A549 (cell line): ENCODE measurements at regions not wholly inside any gene's neighbourhood (a gene's known extent, or its start where the extent isn't known, plus 50 kb on each side); places are given as distances from the start of the nearest gene placed in this dataset.

ENCODE experiments used
- BHLHE40 ChIP-seq: IDR thresholded peaks from 2 replicates; pipeline ENCODE4 v1.6.1; 2012; ENCODE audit warnings: low read depth, low read length, inconsistent platforms
- EP300 ChIP-seq, 2 experiments: fragments of >200 bp; sonication (Bioruptor Twin); formaldehyde crosslinking; IDR thresholded peaks; 2 replicates in 1 of 2; 3 replicates in 1 of 2; pipeline ENCODE4 v1.6.1; 2016 to 2017
- FOSL2 ChIP-seq, 2 experiments: fragments of 450-650 bp in 1 of 2; fragments of >200 bp in 1 of 2; sonication (Bioruptor Twin) in 1 of 2; formaldehyde crosslinking; IDR thresholded peaks; 2 replicates each; pipeline versions ENCODE4 v1.5.0 to v1.6.1; 2016 to 2020; ENCODE audit warnings: mild to moderate bottlenecking in 1 of 2, moderate library complexity in 1 of 2
- JUN ChIP-seq, 2 experiments: fragments of >200 bp; sonication (Bioruptor Twin); formaldehyde crosslinking; IDR thresholded peaks; 2 replicates in 1 of 2; 3 replicates in 1 of 2; pipeline ENCODE4 v1.6.1; 2016 to 2017
- JUNB ChIP-seq: fragments of >200 bp; sonication (Bioruptor Twin); formaldehyde crosslinking; IDR thresholded peaks from 2 replicates; pipeline ENCODE4 v1.6.1; 2016
- MYC ChIP-seq: IDR thresholded peaks from 2 replicates; pipeline ENCODE4 v1.6.1; 2012; ENCODE audit warnings: mild to moderate bottlenecking, inconsistent platforms, low read length, improper control_type of control experiment, borderline replicate concordance
- POLR2A ChIP-seq: IDR thresholded peaks from 2 replicates; pipeline ENCODE4 v1.6.1; 2012; ENCODE audit warnings: mild to moderate bottlenecking, low read length
- RAD21 ChIP-seq, 2 experiments: fragments of >200 bp in 1 of 2; sonication (Bioruptor Twin) in 1 of 2; formaldehyde crosslinking in 1 of 2; IDR thresholded peaks in 1 of 2; conservative IDR thresholded peaks in 1 of 2; 2 replicates in 1 of 2; 3 replicates in 1 of 2; pipeline ENCODE4 v1.6.1; 2012 to 2018; ENCODE audit warnings: inconsistent platforms in 1 of 2
- ZFP36 ChIP-seq: fragments of 450-650 bp; IDR thresholded peaks from 2 replicates; pipeline ENCODE4 v1.6.1; 2014; ENCODE audit warnings: borderline replicate concordance; ENCODE audit not compliant: partially characterized antibody
- TF ChIP-seq, protein P1 (sequence below): IDR thresholded peaks from 2 replicates; pipeline ENCODE4 v1.6.1; 2012
- TF ChIP-seq, protein P2 (sequence below): fragments of >200 bp; sonication (Bioruptor Twin); formaldehyde crosslinking; IDR thresholded peaks from 3 replicates; pipeline ENCODE4 v1.5.1; 2016
- TF ChIP-seq, protein P3 (sequence below): fragments of 200-600 bp; sonication (generic); IDR thresholded peaks from 2 replicates; pipeline ENCODE4 v1.6.1; 2016; ENCODE audit warnings: antibody characterized with exemption, mild to moderate bottlenecking, moderate library complexity
- TF ChIP-seq, protein P4 (sequence below): fragments of 150-350 bp; IDR thresholded peaks from 2 replicates; pipeline ENCODE4 v1.6.1; 2014; ENCODE audit warnings: low read depth, mild to moderate bottlenecking, low read length
- TF ChIP-seq, protein P5 (sequence below): fragments of 450-650 bp; IDR thresholded peaks from 2 replicates; pipeline ENCODE4 v1.6.1; 2014; ENCODE audit warnings: antibody characterized with exemption

DNA sequence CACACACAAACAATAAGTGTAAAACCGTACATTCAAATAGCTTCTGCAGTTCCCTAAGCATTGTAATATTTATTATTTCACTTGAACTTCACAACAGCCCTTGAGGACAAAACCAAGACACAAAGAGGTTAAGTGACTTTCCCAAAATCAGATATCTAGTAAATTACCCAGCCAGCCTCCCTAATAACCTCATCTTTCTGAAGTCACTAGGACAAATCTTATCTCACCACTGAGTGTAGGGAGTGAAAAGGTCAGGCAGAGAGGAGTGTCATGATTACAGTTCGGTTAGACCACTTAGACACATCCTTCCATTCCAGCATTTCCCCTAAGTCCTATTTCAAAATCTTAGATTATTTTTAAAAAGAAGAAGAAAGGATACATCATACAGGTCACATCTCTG, 377.3 kb upstream of the NFIA start:
- TF ChIP-seq JUNB, result no peak
- no peak for TF ChIP-seq JUN (IDR thresholded peaks at IDR 0.05)
- TF ChIP-seq POLR2A, result no peak
- TF ChIP-seq, protein P1, sequence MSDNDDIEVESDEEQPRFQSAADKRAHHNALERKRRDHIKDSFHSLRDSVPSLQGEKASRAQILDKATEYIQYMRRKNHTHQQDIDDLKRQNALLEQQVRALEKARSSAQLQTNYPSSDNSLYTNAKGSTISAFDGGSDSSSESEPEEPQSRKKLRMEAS, result no peak
- TF ChIP-seq, protein P2, sequence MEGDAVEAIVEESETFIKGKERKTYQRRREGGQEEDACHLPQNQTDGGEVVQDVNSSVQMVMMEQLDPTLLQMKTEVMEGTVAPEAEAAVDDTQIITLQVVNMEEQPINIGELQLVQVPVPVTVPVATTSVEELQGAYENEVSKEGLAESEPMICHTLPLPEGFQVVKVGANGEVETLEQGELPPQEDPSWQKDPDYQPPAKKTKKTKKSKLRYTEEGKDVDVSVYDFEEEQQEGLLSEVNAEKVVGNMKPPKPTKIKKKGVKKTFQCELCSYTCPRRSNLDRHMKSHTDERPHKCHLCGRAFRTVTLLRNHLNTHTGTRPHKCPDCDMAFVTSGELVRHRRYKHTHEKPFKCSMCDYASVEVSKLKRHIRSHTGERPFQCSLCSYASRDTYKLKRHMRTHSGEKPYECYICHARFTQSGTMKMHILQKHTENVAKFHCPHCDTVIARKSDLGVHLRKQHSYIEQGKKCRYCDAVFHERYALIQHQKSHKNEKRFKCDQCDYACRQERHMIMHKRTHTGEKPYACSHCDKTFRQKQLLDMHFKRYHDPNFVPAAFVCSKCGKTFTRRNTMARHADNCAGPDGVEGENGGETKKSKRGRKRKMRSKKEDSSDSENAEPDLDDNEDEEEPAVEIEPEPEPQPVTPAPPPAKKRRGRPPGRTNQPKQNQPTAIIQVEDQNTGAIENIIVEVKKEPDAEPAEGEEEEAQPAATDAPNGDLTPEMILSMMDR, result no peak
- TF ChIP-seq FOSL2 (IDR thresholded peaks at IDR 0.05), result no peak
- TF ChIP-seq FOSL2 (CRISPR knock-in tag; IDR thresholded peaks at IDR 0.05), result no peak
- no peak for TF ChIP-seq RAD21 (conservative IDR thresholded peaks at IDR 0.05 in 1 of 2, IDR thresholded peaks at IDR 0.05 in 1 of 2)
- TF ChIP-seq ZFP36, result no peak
- TF ChIP-seq, protein P3, sequence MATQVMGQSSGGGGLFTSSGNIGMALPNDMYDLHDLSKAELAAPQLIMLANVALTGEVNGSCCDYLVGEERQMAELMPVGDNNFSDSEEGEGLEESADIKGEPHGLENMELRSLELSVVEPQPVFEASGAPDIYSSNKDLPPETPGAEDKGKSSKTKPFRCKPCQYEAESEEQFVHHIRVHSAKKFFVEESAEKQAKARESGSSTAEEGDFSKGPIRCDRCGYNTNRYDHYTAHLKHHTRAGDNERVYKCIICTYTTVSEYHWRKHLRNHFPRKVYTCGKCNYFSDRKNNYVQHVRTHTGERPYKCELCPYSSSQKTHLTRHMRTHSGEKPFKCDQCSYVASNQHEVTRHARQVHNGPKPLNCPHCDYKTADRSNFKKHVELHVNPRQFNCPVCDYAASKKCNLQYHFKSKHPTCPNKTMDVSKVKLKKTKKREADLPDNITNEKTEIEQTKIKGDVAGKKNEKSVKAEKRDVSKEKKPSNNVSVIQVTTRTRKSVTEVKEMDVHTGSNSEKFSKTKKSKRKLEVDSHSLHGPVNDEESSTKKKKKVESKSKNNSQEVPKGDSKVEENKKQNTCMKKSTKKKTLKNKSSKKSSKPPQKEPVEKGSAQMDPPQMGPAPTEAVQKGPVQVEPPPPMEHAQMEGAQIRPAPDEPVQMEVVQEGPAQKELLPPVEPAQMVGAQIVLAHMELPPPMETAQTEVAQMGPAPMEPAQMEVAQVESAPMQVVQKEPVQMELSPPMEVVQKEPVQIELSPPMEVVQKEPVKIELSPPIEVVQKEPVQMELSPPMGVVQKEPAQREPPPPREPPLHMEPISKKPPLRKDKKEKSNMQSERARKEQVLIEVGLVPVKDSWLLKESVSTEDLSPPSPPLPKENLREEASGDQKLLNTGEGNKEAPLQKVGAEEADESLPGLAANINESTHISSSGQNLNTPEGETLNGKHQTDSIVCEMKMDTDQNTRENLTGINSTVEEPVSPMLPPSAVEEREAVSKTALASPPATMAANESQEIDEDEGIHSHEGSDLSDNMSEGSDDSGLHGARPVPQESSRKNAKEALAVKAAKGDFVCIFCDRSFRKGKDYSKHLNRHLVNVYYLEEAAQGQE, result no peak
- TF ChIP-seq EP300 (IDR thresholded peaks at IDR 0.05), result no peak
- TF ChIP-seq MYC, result no peak
- TF ChIP-seq, protein P4, sequence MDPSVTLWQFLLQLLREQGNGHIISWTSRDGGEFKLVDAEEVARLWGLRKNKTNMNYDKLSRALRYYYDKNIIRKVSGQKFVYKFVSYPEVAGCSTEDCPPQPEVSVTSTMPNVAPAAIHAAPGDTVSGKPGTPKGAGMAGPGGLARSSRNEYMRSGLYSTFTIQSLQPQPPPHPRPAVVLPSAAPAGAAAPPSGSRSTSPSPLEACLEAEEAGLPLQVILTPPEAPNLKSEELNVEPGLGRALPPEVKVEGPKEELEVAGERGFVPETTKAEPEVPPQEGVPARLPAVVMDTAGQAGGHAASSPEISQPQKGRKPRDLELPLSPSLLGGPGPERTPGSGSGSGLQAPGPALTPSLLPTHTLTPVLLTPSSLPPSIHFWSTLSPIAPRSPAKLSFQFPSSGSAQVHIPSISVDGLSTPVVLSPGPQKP, result no peak
- TF ChIP-seq BHLHE40, result no peak
- TF ChIP-seq, protein P5, sequence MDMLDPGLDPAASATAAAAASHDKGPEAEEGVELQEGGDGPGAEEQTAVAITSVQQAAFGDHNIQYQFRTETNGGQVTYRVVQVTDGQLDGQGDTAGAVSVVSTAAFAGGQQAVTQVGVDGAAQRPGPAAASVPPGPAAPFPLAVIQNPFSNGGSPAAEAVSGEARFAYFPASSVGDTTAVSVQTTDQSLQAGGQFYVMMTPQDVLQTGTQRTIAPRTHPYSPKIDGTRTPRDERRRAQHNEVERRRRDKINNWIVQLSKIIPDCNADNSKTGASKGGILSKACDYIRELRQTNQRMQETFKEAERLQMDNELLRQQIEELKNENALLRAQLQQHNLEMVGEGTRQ, result no peak
